Panc1 (cell line): ENCODE measurements at regions not wholly inside any gene's neighbourhood (a gene's known extent, or its start where the extent isn't known, plus 50 kb on each side); places are given as distances from the start of the nearest gene placed in this dataset.
"Not testable (repeated sequence)": the region's sequence is repeated elsewhere in the genome, so short reads cannot be mapped to it uniquely, and the experiment has no call there.

ENCODE experiments used
- ATAC-seq: fragments of 200-7000 bp; cut with Tn5 transposase; 2 replicates; pipeline ENCODE4 v1.9.1; 2020; ENCODE audit warnings: mild to moderate bottlenecking, moderate library complexity
- BruUV-seq: library from RNA; stranded (reverse); fragments of 400-500 nt; replicated peaks from 2 replicates; lab custom pipeline; 2021; lab: Mats Ljungman, UMichigan
- CTCF ChIA-PET: fragments of 300-600 bp; sonication (Branson Sonifier 250); formaldehyde crosslinking; loops from one replicate; lab custom pipeline; 2022; ENCODE audit warnings: antibody characterized with exemption; lab: Charles Lee
- POLR2A ChIA-PET: fragments of 300-600 bp; sonication (Branson Sonifier 250); formaldehyde crosslinking; loops from one replicate; lab custom pipeline; 2022; ENCODE audit warnings: antibody characterized with exemption; lab: Charles Lee
- DNase-seq: peaks from one replicate; pipeline ENCODE4 v3.0.0-alpha.2; 2010; ENCODE audit warnings: low read depth, low spot score
- H3K27ac ChIP-seq: 2 replicates; pipeline ENCODE4 v1.5.1; 2011; ENCODE audit warnings: mild to moderate bottlenecking, low read length, inconsistent platforms
- H3K27me3 ChIP-seq: fragments of 200-500 bp; sonication (Bioruptor generic); 2 replicates; pipeline ENCODE4 v1.6.0; 2014; ENCODE audit warnings: low read length, inconsistent platforms; ENCODE audit not compliant: control insufficient read depth, insufficient read depth
- H3K36me3 ChIP-seq: fragments of 200-500 bp; sonication (Bioruptor generic); 2 replicates; pipeline ENCODE4 v1.5.1; 2014; ENCODE audit warnings: inconsistent platforms, mild to moderate bottlenecking, low read length, moderate library complexity; ENCODE audit not compliant: control insufficient read depth, insufficient read depth
- H3K4me1 ChIP-seq: 2 replicates; pipeline ENCODE4 v1.5.1; 2011; ENCODE audit warnings: inconsistent platforms, mild to moderate bottlenecking, low read length, moderate library complexity; ENCODE audit not compliant: control insufficient read depth, insufficient read depth
- H3K4me3 ChIP-seq, 2 experiments: 2 replicates each; pipeline ENCODE4 v1.5.1; 2011 to 2012; ENCODE audit warnings: low read depth in 2 of 2, low read length in 2 of 2, mild to moderate bottlenecking in 2 of 2, inconsistent platforms in 1 of 2, moderate library complexity in 1 of 2
- H3K9me3 ChIP-seq: fragments of 200-500 bp; sonication (Bioruptor generic); 2 replicates; pipeline ENCODE4 v1.5.1; 2014; ENCODE audit warnings: low read depth, mild to moderate bottlenecking, inconsistent platforms, low read length, moderate library complexity; ENCODE audit not compliant: control insufficient read depth, insufficient read depth
- POLR2AphosphoS5 ChIP-seq: IDR thresholded peaks from 2 replicates; pipeline ENCODE4 v1.6.1; 2012; ENCODE audit warnings: mild to moderate bottlenecking, low read depth, low read length, moderate library complexity
- SIN3A ChIP-seq: IDR thresholded peaks from 2 replicates; pipeline ENCODE4 v1.6.1; 2012; ENCODE audit warnings: low read depth, mild to moderate bottlenecking, low read length, moderate library complexity, borderline replicate concordance; ENCODE audit not compliant: insufficient read depth
- TCF7L2 ChIP-seq: IDR thresholded peaks from 2 replicates; pipeline ENCODE4 v1.6.1; 2011; ENCODE audit warnings: mild to moderate bottlenecking, low read depth, low read length, inconsistent platforms
- in situ Hi-C: cut with HindIII; loops from 2 replicates; pipeline ENCODE4 v1.10.0; 2016; ENCODE audit warnings: low sequenced_read_pairs, low pct_unique_long_range_greater_than_20kb
- intact Hi-C: fragments of 100-400 bp; cut with micrococcal nuclease; formaldehyde crosslinking; loops from one replicate; pipeline ENCODE4 v1.10.0; 2022; ENCODE audit not compliant: unreplicated experiment
- TF ChIP-seq, protein P1 (sequence below), 2 experiments: IDR thresholded peaks; 2 replicates each; pipeline ENCODE4 v1.6.1; 2011 to 2012; ENCODE audit warnings: low read depth in 2 of 2, control low read depth in 1 of 2, low read length in 1 of 2, mild to moderate bottlenecking in 1 of 2, moderate library complexity in 1 of 2; ENCODE audit not compliant: insufficient read depth in 1 of 2
- TF ChIP-seq, protein P2 (sequence below): fragments of 450-650 bp; IDR thresholded peaks from 2 replicates; pipeline ENCODE4 v1.5.1; 2017; ENCODE audit warnings: mild to moderate bottlenecking

DNA sequence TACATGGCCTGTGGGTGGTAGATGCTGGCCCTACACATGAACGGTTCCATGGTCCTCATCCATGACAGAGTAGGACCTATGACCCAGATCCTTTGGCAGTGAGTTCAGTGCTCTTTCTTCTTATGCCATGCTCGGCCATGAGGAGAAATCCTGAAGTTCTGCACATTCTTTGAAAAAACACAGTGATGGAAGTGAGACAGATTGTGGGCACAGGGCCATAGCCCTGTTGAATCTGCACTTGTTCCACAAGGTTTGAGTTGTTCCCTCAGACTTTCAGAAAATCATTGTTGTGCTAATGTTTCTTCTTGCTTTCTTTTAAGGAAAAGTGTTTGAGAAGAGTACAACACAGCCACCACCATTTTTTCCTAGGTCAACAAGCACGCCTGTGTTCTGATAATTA, 180.0 kb downstream of the C12orf75 start:
- Histone ChIP-seq H3K4me3 (no peak overlapping the region), H3K9me3 (no peaks in the 10 kb centered on the region), H3K27me3 (no peaks in the 10 kb centered on the region), H3K27ac (no peak overlapping the region), H3K36me3 (no peaks in the 10 kb centered on the region), H3K4me1 (no peaks in the 10 kb centered on the region)
- BruUV-seq, result no TSS peak
- DNase-seq, result no peak
- in situ Hi-C loops (no loop called here), intact Hi-C loops (no loop called here)
- CTCF ChIA-PET, result no interaction called here
- no peak for ATAC-seq
- POLR2A ChIA-PET, result no interaction called here
- TF ChIP-seq, protein P1, sequence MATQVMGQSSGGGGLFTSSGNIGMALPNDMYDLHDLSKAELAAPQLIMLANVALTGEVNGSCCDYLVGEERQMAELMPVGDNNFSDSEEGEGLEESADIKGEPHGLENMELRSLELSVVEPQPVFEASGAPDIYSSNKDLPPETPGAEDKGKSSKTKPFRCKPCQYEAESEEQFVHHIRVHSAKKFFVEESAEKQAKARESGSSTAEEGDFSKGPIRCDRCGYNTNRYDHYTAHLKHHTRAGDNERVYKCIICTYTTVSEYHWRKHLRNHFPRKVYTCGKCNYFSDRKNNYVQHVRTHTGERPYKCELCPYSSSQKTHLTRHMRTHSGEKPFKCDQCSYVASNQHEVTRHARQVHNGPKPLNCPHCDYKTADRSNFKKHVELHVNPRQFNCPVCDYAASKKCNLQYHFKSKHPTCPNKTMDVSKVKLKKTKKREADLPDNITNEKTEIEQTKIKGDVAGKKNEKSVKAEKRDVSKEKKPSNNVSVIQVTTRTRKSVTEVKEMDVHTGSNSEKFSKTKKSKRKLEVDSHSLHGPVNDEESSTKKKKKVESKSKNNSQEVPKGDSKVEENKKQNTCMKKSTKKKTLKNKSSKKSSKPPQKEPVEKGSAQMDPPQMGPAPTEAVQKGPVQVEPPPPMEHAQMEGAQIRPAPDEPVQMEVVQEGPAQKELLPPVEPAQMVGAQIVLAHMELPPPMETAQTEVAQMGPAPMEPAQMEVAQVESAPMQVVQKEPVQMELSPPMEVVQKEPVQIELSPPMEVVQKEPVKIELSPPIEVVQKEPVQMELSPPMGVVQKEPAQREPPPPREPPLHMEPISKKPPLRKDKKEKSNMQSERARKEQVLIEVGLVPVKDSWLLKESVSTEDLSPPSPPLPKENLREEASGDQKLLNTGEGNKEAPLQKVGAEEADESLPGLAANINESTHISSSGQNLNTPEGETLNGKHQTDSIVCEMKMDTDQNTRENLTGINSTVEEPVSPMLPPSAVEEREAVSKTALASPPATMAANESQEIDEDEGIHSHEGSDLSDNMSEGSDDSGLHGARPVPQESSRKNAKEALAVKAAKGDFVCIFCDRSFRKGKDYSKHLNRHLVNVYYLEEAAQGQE (IDR thresholded peaks at IDR 0.05; ENCODE audit: insufficient read depth in 1 of 2, low read depth in 2 of 2, low read length in 1 of 2), result no peak
- TF ChIP-seq SIN3A, result no peak
- no peak for TF ChIP-seq TCF7L2
- TF ChIP-seq POLR2AphosphoS5, result no peak
- TF ChIP-seq, protein P2, sequence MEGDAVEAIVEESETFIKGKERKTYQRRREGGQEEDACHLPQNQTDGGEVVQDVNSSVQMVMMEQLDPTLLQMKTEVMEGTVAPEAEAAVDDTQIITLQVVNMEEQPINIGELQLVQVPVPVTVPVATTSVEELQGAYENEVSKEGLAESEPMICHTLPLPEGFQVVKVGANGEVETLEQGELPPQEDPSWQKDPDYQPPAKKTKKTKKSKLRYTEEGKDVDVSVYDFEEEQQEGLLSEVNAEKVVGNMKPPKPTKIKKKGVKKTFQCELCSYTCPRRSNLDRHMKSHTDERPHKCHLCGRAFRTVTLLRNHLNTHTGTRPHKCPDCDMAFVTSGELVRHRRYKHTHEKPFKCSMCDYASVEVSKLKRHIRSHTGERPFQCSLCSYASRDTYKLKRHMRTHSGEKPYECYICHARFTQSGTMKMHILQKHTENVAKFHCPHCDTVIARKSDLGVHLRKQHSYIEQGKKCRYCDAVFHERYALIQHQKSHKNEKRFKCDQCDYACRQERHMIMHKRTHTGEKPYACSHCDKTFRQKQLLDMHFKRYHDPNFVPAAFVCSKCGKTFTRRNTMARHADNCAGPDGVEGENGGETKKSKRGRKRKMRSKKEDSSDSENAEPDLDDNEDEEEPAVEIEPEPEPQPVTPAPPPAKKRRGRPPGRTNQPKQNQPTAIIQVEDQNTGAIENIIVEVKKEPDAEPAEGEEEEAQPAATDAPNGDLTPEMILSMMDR, result no peak

DNA sequence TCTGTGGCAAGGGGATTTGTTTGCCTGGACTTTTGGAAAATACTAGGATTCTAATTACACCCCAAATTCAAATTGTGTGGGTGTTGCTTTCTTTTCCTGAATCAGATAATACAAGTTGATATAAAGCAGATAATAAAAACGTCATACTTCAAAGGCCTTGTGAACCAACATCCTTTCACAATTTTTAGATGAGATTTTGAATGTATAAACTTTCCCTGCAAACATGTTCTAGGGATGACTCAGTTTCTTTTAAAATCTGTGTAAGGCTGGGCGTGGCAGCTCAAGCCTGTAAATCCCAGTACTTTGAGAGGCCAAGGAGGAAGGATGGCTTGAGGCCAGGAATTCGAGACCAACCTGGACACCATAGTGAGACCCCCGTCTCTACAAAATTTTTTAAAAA, 182.4 kb downstream of the C12orf75 start:
- intact Hi-C loops, H3K9me3 ChIP-seq, POLR2A ChIA-PET, in situ Hi-C loops, DNase-seq, H3K27ac ChIP-seq, H3K4me3 ChIP-seq, H3K27me3 ChIP-seq, H3K4me1 ChIP-seq, H3K36me3 ChIP-seq, ATAC-seq, CTCF ChIA-PET, BruUV-seq: not testable (repeated sequence)

DNA sequence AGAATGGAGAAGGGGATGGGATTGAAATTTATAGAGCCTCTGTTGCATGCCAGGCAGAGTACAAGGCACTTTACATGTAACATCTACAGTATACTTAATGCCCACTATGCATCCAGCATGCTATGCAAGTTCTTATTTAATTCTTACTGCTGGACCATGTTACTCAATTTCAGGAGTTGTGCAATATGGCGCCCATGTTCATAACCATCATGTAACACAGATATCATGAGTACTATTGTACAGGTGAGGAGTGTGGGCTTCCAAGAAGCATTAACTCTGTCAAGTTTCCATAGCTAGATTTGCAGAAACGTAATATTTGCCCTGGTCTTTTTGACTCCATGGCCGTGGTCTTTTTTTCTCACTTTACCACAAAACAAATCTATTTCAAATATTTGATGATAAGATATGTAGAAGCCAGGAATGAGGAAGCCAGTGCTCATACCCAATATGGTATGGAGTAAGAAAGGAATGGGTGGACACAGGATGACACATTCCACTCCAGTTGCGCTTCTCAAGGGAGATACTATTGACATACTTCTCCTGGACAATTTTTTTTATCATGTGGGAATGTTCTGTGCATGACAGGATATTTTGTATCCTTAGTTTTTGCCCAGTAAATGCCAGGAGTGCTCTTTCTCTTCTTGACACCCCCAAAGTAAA, 191.8 kb downstream of the C12orf75 start:
- DNase-seq, result no peak
- ChIA-PET CTCF (no interaction called here), POLR2A (no interaction called here)
- Histone ChIP-seq H3K4me1 (no peaks in the 10 kb centered on the region), H3K27ac (no peak overlapping the region), H3K4me3 (no peak overlapping the region), H3K9me3 (no peaks in the 10 kb centered on the region), H3K36me3 (no peaks in the 10 kb centered on the region), H3K27me3 (no peaks in the 10 kb centered on the region)
- TF ChIP-seq TCF7L2 (no peak), POLR2AphosphoS5 (no peak), SIN3A (no peak)
- TF ChIP-seq, protein P1 (IDR thresholded peaks at IDR 0.05; ENCODE audit: insufficient read depth in 1 of 2, low read depth in 2 of 2, low read length in 1 of 2), result no peak
- TF ChIP-seq, protein P2, result no peak
- no TSS peak for BruUV-seq
- in situ Hi-C loops (no loop called here), intact Hi-C loops (no loop called here)
- ATAC-seq, result no peak
